KMS-11 (cell line): ENCODE measurements at regions not wholly inside any gene's neighbourhood (a gene's known extent, or its start where the extent isn't known, plus 50 kb on each side); places are given as distances from the start of the nearest gene placed in this dataset.

Experiments used
- H2AFZ ChIP-seq: fragments of 200-600 bp; sonication (generic); 2 replicates; pipeline ENCODE4 v1.6.1; 2016; ENCODE audit warnings: antibody characterized with exemption, mixed run types, low read depth
- H3K27ac ChIP-seq: fragments of 200-600 bp; sonication (generic); 2 replicates; pipeline ENCODE4 v1.6.1; 2016; ENCODE audit warnings: mild to moderate bottlenecking, mixed run types
- H3K27me3 ChIP-seq: fragments of 200-600 bp; sonication (generic); 2 replicates; pipeline ENCODE4 v1.6.1; 2017; ENCODE audit warnings: mild to moderate bottlenecking, low read depth, mixed run types, moderate library complexity; ENCODE audit not compliant: insufficient read depth
- H3K36me3 ChIP-seq: fragments of 200-600 bp; sonication (generic); 2 replicates; pipeline ENCODE4 v1.6.1; 2017; ENCODE audit warnings: mild to moderate bottlenecking, mixed run types; ENCODE audit not compliant: insufficient read depth
- H3K4me1 ChIP-seq: fragments of 200-600 bp; sonication (generic); 2 replicates; pipeline ENCODE4 v1.6.1; 2016; ENCODE audit warnings: mild to moderate bottlenecking, low read depth, mixed run types; ENCODE audit not compliant: poor library complexity, severe bottlenecking
- H3K4me2 ChIP-seq: fragments of 200-600 bp; sonication (generic); 2 replicates; pipeline ENCODE4 v1.7.0; 2016; ENCODE audit warnings: mild to moderate bottlenecking, mixed run types
- H3K4me3 ChIP-seq: fragments of 200-600 bp; sonication (generic); IDR thresholded peaks from 2 replicates; pipeline ENCODE4 v1.6.1; 2017; ENCODE audit warnings: low read depth, low read length, mixed read lengths; ENCODE audit not compliant: insufficient read depth
- H3K79me2 ChIP-seq: fragments of 200-600 bp; sonication (generic); 2 replicates; pipeline ENCODE4 v1.6.1; 2016; ENCODE audit warnings: low read depth, mixed run types; ENCODE audit not compliant: insufficient read depth
- H3K9ac ChIP-seq: fragments of 200-600 bp; sonication (generic); 2 replicates; pipeline ENCODE4 v1.6.1; 2016; ENCODE audit warnings: mild to moderate bottlenecking, mixed run types
- H4K20me1 ChIP-seq: fragments of 200-600 bp; sonication (generic); 2 replicates; pipeline ENCODE4 v1.6.1; 2016; ENCODE audit warnings: mild to moderate bottlenecking, mixed run types; ENCODE audit not compliant: insufficient read depth
- CTCF ChIP-seq: fragments of 200-600 bp; sonication (generic); conservative IDR thresholded peaks from 2 replicates; pipeline ENCODE4 v1.6.1; 2017; ENCODE audit warnings: low read depth, mild to moderate bottlenecking, antibody characterized with exemption, low read length, moderate library complexity, mixed read lengths

GRCh38 chr1:208336137-208336518 is 91.9 kb upstream of the PLXNA2 start:
- no peaks in the 10 kb centered on the region for H4K20me1 ChIP-seq
- no peak overlapping the region for H3K9ac ChIP-seq
- H3K4me2 ChIP-seq, result no peak overlapping the region
- no peak overlapping the region for H3K4me3 ChIP-seq
- H3K27me3 ChIP-seq, result no peaks in the 10 kb centered on the region
- H3K79me2 ChIP-seq, result no peaks in the 10 kb centered on the region
- H3K4me1 ChIP-seq, result no peaks in the 10 kb centered on the region
- TF ChIP-seq CTCF, result no peak
- no peak overlapping the region for H2AFZ ChIP-seq
- no peaks in the 10 kb centered on the region for H3K36me3 ChIP-seq
- no peak overlapping the region for H3K27ac ChIP-seq

GRCh38 chr1:208339911-208340310 is 95.7 kb upstream of the PLXNA2 start:
- Histone ChIP-seq H3K27me3 (no peaks in the 10 kb centered on the region), H3K4me3 (no peak overlapping the region), H3K4me1 (no peaks in the 10 kb centered on the region), H3K4me2 (no peak overlapping the region), H2AFZ (no peak overlapping the region), H3K9ac (no peak overlapping the region), H3K79me2 (no peaks in the 10 kb centered on the region), H4K20me1 (no peaks in the 10 kb centered on the region), H3K36me3 (no peaks in the 10 kb centered on the region), H3K27ac (no peak overlapping the region)
- TF ChIP-seq CTCF, result no peak

- Histone ChIP-seq H3K4me1 (no peaks in the 10 kb centered on the region), H3K36me3 (no peaks in the 10 kb centered on the region), H3K9ac (no peak overlapping the region), H3K27me3 (no peaks in the 10 kb centered on the region), H3K4me3 (no peak overlapping the region), H4K20me1 (no peaks in the 10 kb centered on the region), H3K27ac (no peak overlapping the region), H3K4me2 (no peak overlapping the region), H2AFZ (no peak overlapping the region), H3K79me2 (no peaks in the 10 kb centered on the region)
- TF ChIP-seq CTCF, result no peak
Measured at GRCh38 chr1:208343226-208343625, 99.0 kb upstream of the PLXNA2 start.

GRCh38 chr1:208344202-208344857 is 100.1 kb upstream of the PLXNA2 start:
- Histone ChIP-seq H3K4me1 (no peaks in the 10 kb centered on the region), H3K27me3 (no peaks in the 10 kb centered on the region), H3K79me2 (no peaks in the 10 kb centered on the region), H3K4me3 (no peak overlapping the region), H4K20me1 (no peaks in the 10 kb centered on the region), H2AFZ (no peak overlapping the region), H3K27ac (no peak overlapping the region), H3K9ac (no peak overlapping the region), H3K36me3 (no peaks in the 10 kb centered on the region), H3K4me2 (no peak overlapping the region)
- no peak for TF ChIP-seq CTCF
